ENCODE measurements at regions not wholly inside any gene's neighbourhood (a gene's known extent, or its start where the extent isn't known, plus 50 kb on each side); places are given as distances from the start of the nearest gene placed in this dataset.

- Histone ChIP-seq H3K4me1 (no peaks in the 10 kb centered on the region), H3K27me3 (no peaks in the 10 kb centered on the region), H3K27ac (no peak overlapping the region), H3K36me3 (no peaks in the 10 kb centered on the region), H3K9me3 (no peaks in the 10 kb centered on the region), H3K4me3 (no peak overlapping the region)
- in situ Hi-C loops (cut with MboI; ENCODE audit: low pct_ligation_motif_present in 1 of 4, low pct_unique_long_range_greater_than_20kb in 1 of 4, low sequenced_read_pairs in 3 of 4) (no loop called here), intact Hi-C loops (cut with DNase I; ENCODE audit: low total_unique reads) (no loop called here)
- 75 to 82% methylated on average over 6 of the region's 6 CpGs for WGBS, 2 donors (ENCODE audit: low coverage in 1 of 2)
- TF ChIP-seq CTCF (IDR thresholded peaks at IDR 0.05): no peak
- TF ChIP-seq EP300 (IDR thresholded peaks at IDR 0.05; ENCODE audit: low read depth): no peak
- TF ChIP-seq POLR2AphosphoS5 (IDR thresholded peaks at IDR 0.05): no peak
- no peak for TF ChIP-seq POLR2A (IDR thresholded peaks at IDR 0.05)
- no peak for DNase-seq
Observed at GRCh38 chr13:60214213-60215055, 50.7 kb upstream of the DIAPH3 start.

- DNase-seq: no peak
- no peak for TF ChIP-seq CTCF (IDR thresholded peaks at IDR 0.05)
- no peak for TF ChIP-seq POLR2AphosphoS5 (IDR thresholded peaks at IDR 0.05)
- no peak for TF ChIP-seq POLR2A (IDR thresholded peaks at IDR 0.05)
- no peak for TF ChIP-seq EP300 (IDR thresholded peaks at IDR 0.05; ENCODE audit: low read depth)
- no peak overlapping the region for H3K4me3 ChIP-seq
- no peaks in the 10 kb centered on the region for H3K36me3 ChIP-seq
- WGBS, 2 donors (ENCODE audit: low coverage in 1 of 2): 96 to 100% methylated on average over 1 of the region's 1 CpG
- intact Hi-C loops (cut with DNase I; ENCODE audit: low total_unique reads) (no loop called here), in situ Hi-C loops (cut with MboI; ENCODE audit: low pct_ligation_motif_present in 1 of 4, low pct_unique_long_range_greater_than_20kb in 1 of 4, low sequenced_read_pairs in 3 of 4) (no loop called here)
- H3K27ac ChIP-seq: no peak overlapping the region
- H3K27me3 ChIP-seq: no peaks in the 10 kb centered on the region
- no peaks in the 10 kb centered on the region for H3K4me1 ChIP-seq
- H3K9me3 ChIP-seq: no peaks in the 10 kb centered on the region
Observed at GRCh38 chr13:60220072-60220471, 56.3 kb upstream of the DIAPH3 start.

DNA sequence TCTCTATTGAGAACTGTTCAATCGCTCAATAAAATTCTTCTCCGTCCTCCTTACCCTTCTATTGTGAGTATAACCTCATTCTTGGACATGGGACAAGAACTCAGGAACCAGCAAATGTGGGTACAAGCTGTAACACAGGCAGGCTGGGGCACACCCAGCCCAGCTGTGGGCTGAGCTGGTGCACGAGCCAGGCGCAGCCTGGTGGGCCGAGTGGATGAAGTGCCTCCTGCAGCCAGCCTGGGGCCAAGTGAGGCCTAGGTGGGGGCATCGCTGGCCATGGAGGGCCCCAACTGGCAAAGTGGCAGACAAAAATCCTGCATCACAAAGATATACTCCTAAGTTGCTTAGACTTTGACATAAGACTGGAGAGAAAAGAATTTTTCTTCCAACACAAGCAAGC lies 57.9 kb upstream of the DIAPH3 start:
- Histone ChIP-seq H3K27ac (no peak overlapping the region), H3K4me1 (no peaks in the 10 kb centered on the region), H3K9me3 (no peaks in the 10 kb centered on the region), H3K4me3 (no peak overlapping the region), H3K27me3 (no peaks in the 10 kb centered on the region), H3K36me3 (no peaks in the 10 kb centered on the region)
- TF ChIP-seq POLR2AphosphoS5 (IDR thresholded peaks at IDR 0.05): no peak
- TF ChIP-seq POLR2A (IDR thresholded peaks at IDR 0.05): no peak
- no peak for TF ChIP-seq EP300 (IDR thresholded peaks at IDR 0.05; ENCODE audit: low read depth)
- no peak for TF ChIP-seq CTCF (IDR thresholded peaks at IDR 0.05)
- in situ Hi-C loops (cut with MboI; ENCODE audit: low pct_ligation_motif_present in 1 of 4, low pct_unique_long_range_greater_than_20kb in 1 of 4, low sequenced_read_pairs in 3 of 4): no loop called here
- DNase-seq: no peak
- intact Hi-C loops (cut with DNase I; ENCODE audit: low total_unique reads): no loop called here
- WGBS, 2 donors (ENCODE audit: low coverage in 1 of 2): 93% methylated on average over 6 of the region's 6 CpGs; no CpG with 5 or more reads in 1 of the 2 donors

- in situ Hi-C loops (cut with MboI; ENCODE audit: low pct_ligation_motif_present in 1 of 4, low pct_unique_long_range_greater_than_20kb in 1 of 4, low sequenced_read_pairs in 3 of 4) (no loop called here), intact Hi-C loops (cut with DNase I; ENCODE audit: low total_unique reads) (no loop called here)
- TF ChIP-seq POLR2AphosphoS5 (IDR thresholded peaks at IDR 0.05) (no peak), EP300 (IDR thresholded peaks at IDR 0.05; ENCODE audit: low read depth) (no peak), POLR2A (IDR thresholded peaks at IDR 0.05) (no peak), CTCF (IDR thresholded peaks at IDR 0.05) (peak in 1 of 5 experiments; percentile 4)
- H3K4me3 ChIP-seq: no peak overlapping the region
- peak; percentile 13 for DNase-seq
- no peaks in the 10 kb centered on the region for H3K36me3 ChIP-seq
- no peaks in the 10 kb centered on the region for H3K4me1 ChIP-seq
- no peak overlapping the region for H3K27ac ChIP-seq
- H3K27me3 ChIP-seq: no peaks in the 10 kb centered on the region
- no peaks in the 10 kb centered on the region for H3K9me3 ChIP-seq
- WGBS, 2 donors (ENCODE audit: low coverage in 1 of 2): 17 to 42% methylated on average over 1 to 3 of the region's 3 CpGs
Observed at GRCh38 chr13:60226507-60226906, 62.8 kb upstream of the DIAPH3 start.

Measured in transverse colon (tissue), 4 donors.